ENCODE measurements at regions not wholly inside any gene's neighbourhood (a gene's known extent, or its start where the extent isn't known, plus 50 kb on each side); places are given as distances from the start of the nearest gene placed in this dataset.

GRCh38 chr15:96412906-96413231, 82.4 kb downstream of the NR2F2 start (continued):
- no peak for TF ChIP-seq ZNF276 (CRISPR knock-in tag; IDR thresholded peaks at IDR 0.05; ENCODE audit: low read depth)
- no peak for TF ChIP-seq MAX (IDR thresholded peaks at IDR 0.05)
- TF ChIP-seq NBN (conservative IDR thresholded peaks at IDR 0.05), result no peak
- TF ChIP-seq NRL (CRISPR knock-in tag; IDR thresholded peaks at IDR 0.05; ENCODE audit: borderline replicate concordance), result no peak
- no peak for TF ChIP-seq ZNF136 (CRISPR knock-in tag; IDR thresholded peaks at IDR 0.05; ENCODE audit: low read depth)
- TF ChIP-seq RBM39 (IDR thresholded peaks at IDR 0.05; ENCODE audit: low read depth, low read length, poor library complexity, severe bottlenecking), result no peak

- H3K4me1 ChIP-seq (ENCODE audit: insufficient read depth, low read length), result 0 out of 2 replicates have a peak, but pooled peaks cover 10% of the 10 kb centered on the region
- ATAC-seq (no peak), DNase-seq (ENCODE audit: low spot score) (no peak), FAIRE-seq (no peak)
- no peaks in the 10 kb centered on the region for H4K20me1 ChIP-seq (ENCODE audit: insufficient read depth, low read length)
- TF ChIP-seq ZNF362 (CRISPR knock-in tag; IDR thresholded peaks at IDR 0.05; ENCODE audit: borderline replicate concordance), result no peak
- TF ChIP-seq TRIM22 (IDR thresholded peaks at IDR 0.05), result no peak
- TF ChIP-seq ZBTB8A (CRISPR knock-in tag; IDR thresholded peaks at IDR 0.05; ENCODE audit: borderline replicate concordance, low read depth), result no peak
- no peak for TF ChIP-seq AHR (CRISPR knock-in tag; IDR thresholded peaks at IDR 0.05)
- no peak for TF ChIP-seq KAT2B (IDR thresholded peaks at IDR 0.05; ENCODE audit: borderline replicate concordance, low read depth, low read length)
- TF ChIP-seq MYPOP (CRISPR knock-in tag; IDR thresholded peaks at IDR 0.05), result no peak
- no peak for TF ChIP-seq REPIN1 (CRISPR knock-in tag; IDR thresholded peaks at IDR 0.05; ENCODE audit: borderline replicate concordance, low read depth)
- H3K4me3 ChIP-seq (replicated peaks in 1 of 3; ENCODE audit: insufficient read depth in 1 of 3, low read depth in 2 of 3, low read length in 3 of 3), result no peak overlapping the region
- intact Hi-C loops (cut with micrococcal nuclease; ENCODE audit: unreplicated experiment) (no loop called here), in situ Hi-C loops (cut with HindIII; ENCODE audit: extremely low pct_ligation_motif_present, low pct_unique_long_range_greater_than_20kb) (no loop called here)
- no peaks in the 10 kb centered on the region for H3K36me3 ChIP-seq (replicated peaks in 1 of 2; ENCODE audit: control insufficient read depth in 1 of 2, insufficient read depth in 2 of 2, low read length in 2 of 2)
- no peaks in the 10 kb centered on the region for H3K9me3 ChIP-seq (ENCODE audit: low read length)
- H3K79me2 ChIP-seq (ENCODE audit: insufficient read depth, low read length), result no peaks in the 10 kb centered on the region
- ChIA-PET CTCF (ENCODE audit: low intra/inter-chr PET ratio, low total read pairs) (no interaction called here), POLR2A (no interaction called here)
- H3K4me2 ChIP-seq (ENCODE audit: low read depth, low read length), result no peak overlapping the region
- WGBS (ENCODE audit: low lambda C conversion rate), result 35% methylated on average over 9 of the region's 9 CpGs
- no peak overlapping the region for H3K27ac ChIP-seq (ENCODE audit: extremely low read length, insufficient read depth, low read length)
- peaks cover 10 to 74% of the 10 kb centered on the region in 2 experiments for H3K27me3 ChIP-seq (ENCODE audit: control insufficient read depth in 1 of 2, insufficient read depth in 2 of 2, low read length in 2 of 2)
- BruUV-seq (replicated peaks), result no TSS peak
- H3K9ac ChIP-seq (ENCODE audit: insufficient read depth, low read depth, low read length), result no peak overlapping the region
- H2AFZ ChIP-seq (ENCODE audit: low read length), result no peak overlapping the region
Measured at GRCh38 chr15:96413657-96414056, 83.2 kb downstream of the NR2F2 start.

All from HepG2 (cell line).